ENCODE measurements at regions not wholly inside any gene's neighbourhood (a gene's known extent, or its start where the extent isn't known, plus 50 kb on each side); places are given as distances from the start of the nearest gene placed in this dataset.

DNA sequence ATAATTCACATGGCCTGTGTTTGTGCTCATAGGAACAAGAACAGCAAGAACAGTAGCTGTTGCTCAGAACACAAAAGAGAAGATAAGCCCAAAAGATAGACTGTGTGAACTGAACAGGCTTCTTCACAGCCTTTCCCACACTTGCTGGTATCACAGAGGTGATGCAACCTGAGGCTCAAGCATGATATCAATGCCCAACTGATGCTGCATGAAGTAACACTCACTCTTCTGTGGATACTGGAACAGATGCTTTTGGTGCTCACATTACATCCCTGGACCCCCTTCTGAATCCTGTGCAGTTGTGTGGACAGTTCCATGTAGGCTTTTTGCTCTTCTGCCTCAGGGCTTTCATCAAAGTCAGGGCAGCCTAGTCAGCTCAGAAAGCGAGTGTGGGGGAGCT, 88.4 kb upstream of the RND3 start:
- TF ChIP-seq CTCF (IDR thresholded peaks at IDR 0.05) (no peak), POLR2A (IDR thresholded peaks at IDR 0.05) (no peak)
